GM23248 (cell line): ENCODE measurements at regions not wholly inside any gene's neighbourhood (a gene's known extent, or its start where the extent isn't known, plus 50 kb on each side); places are given as distances from the start of the nearest gene placed in this dataset.

Experiments
- DNase-seq: peaks from one replicate; pipeline ENCODE4 v3.0.0-alpha.2; 2015
- H2AFZ ChIP-seq: fragments of 200-600 bp; sonication (generic); 2 replicates; pipeline ENCODE4 v1.6.1; 2016; ENCODE audit warnings: antibody characterized with exemption
- H3F3A ChIP-seq: fragments of 200-600 bp; sonication (generic); 2 replicates; pipeline ENCODE4 v1.6.1; 2016; ENCODE audit warnings: mild to moderate bottlenecking, antibody characterized with exemption, mixed run types; ENCODE audit not compliant: insufficient read depth
- H3K27ac ChIP-seq: fragments of 200-600 bp; sonication (generic); 2 replicates; pipeline ENCODE4 v1.5.1; 2016; ENCODE audit warnings: mild to moderate bottlenecking
- H3K27me3 ChIP-seq: fragments of 200-600 bp; sonication (generic); replicated peaks from 2 replicates; pipeline ENCODE4 v1.6.1; 2016; ENCODE audit warnings: mild to moderate bottlenecking; ENCODE audit not compliant: insufficient read depth
- H3K36me3 ChIP-seq: fragments of 200-600 bp; sonication (generic); 2 replicates; pipeline ENCODE4 v1.6.1; 2016; ENCODE audit warnings: low read depth, mild to moderate bottlenecking
- H3K4me1 ChIP-seq: fragments of 200-600 bp; sonication (generic); 2 replicates; pipeline ENCODE4 v1.6.1; 2016; ENCODE audit warnings: mild to moderate bottlenecking; ENCODE audit not compliant: insufficient read depth
- H3K4me2 ChIP-seq: fragments of 200-600 bp; sonication (generic); one replicate; pipeline ENCODE4 v1.6.1; 2016; ENCODE audit warnings: mild to moderate bottlenecking; ENCODE audit not compliant: unreplicated experiment
- H3K4me3 ChIP-seq: fragments of 200-600 bp; sonication (generic); 2 replicates; pipeline ENCODE4 v1.5.1; 2016; ENCODE audit warnings: mild to moderate bottlenecking
- H3K79me2 ChIP-seq: fragments of 200-600 bp; sonication (generic); 2 replicates; pipeline ENCODE4 v1.6.1; 2016; ENCODE audit warnings: mild to moderate bottlenecking; ENCODE audit not compliant: insufficient read depth
- H3K9ac ChIP-seq: fragments of 200-600 bp; sonication (generic); 2 replicates; pipeline ENCODE4 v1.6.1; 2016; ENCODE audit warnings: mild to moderate bottlenecking
- H3K9me2 ChIP-seq: fragments of 200-600 bp; sonication (generic); 2 replicates; pipeline ENCODE4 v1.6.1; 2016; ENCODE audit warnings: mixed run types, mild to moderate bottlenecking, moderate library complexity; ENCODE audit not compliant: insufficient read depth
- H3K9me3 ChIP-seq: fragments of 200-600 bp; sonication (generic); one replicate; pipeline ENCODE4 v1.6.1; 2017; ENCODE audit warnings: low read depth
- H4K20me1 ChIP-seq: fragments of 200-600 bp; sonication (generic); 2 replicates; pipeline ENCODE4 v1.6.0; 2016; ENCODE audit not compliant: insufficient read depth
- EZH2 ChIP-seq: fragments of 200-600 bp; sonication (generic); IDR thresholded peaks from 2 replicates; pipeline ENCODE4 v1.6.1; 2018; ENCODE audit warnings: antibody characterized with exemption, mild to moderate bottlenecking; ENCODE audit not compliant: insufficient read depth, poor library complexity, severe bottlenecking
- EZH2phosphoT487 ChIP-seq: fragments of 200-600 bp; sonication (generic); IDR thresholded peaks from 2 replicates; pipeline ENCODE4 v1.6.1; 2018; ENCODE audit warnings: antibody characterized with exemption, moderate library complexity, mild to moderate bottlenecking, low read depth; ENCODE audit not compliant: insufficient read depth
- WGBS, 2 experiments: methylation state at CpG; one replicate each; pipeline ENCODE4 v1.1.6; 2015 to 2017; ENCODE audit warnings: low lambda C conversion rate in 2 of 2, low coverage in 1 of 2; ENCODE audit errors: missing lambda C conversion rate in 2 of 2; 5-methylcytosine and 5-hydroxymethylcytosine counted together
- in situ Hi-C: fragments of 300-500 bp; cut with MboI; formaldehyde crosslinking; loops from 2 replicates; pipeline ENCODE4 v1.15.0; 2020

DNA sequence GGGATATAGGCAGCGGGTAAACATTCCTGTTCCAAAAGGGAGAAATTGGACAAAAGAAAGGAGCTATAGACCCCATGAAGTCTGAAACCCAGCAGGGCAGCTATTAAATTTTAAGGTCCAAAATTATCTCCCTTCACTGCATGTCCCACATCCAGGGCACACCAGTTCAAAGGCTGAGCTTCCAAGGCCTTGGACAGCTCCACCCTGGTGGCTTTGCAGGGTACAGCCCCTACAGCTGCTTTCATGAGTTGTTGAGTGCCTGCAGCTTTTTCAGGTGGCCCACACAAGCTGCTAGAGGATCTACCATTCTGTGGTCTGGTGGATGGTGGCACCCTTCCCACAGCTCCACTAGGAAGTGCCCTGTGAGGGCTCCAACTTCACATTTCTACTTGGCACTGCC, 662.5 kb upstream of the PKN2 start:
- H3K9me2 ChIP-seq, result no peaks in the 10 kb centered on the region
- no peaks in the 10 kb centered on the region for H3K4me1 ChIP-seq
- H3F3A ChIP-seq, result no peaks in the 10 kb centered on the region
- H3K27me3 ChIP-seq, result no peaks in the 10 kb centered on the region
- no peak for DNase-seq
- no peaks in the 10 kb centered on the region for H3K79me2 ChIP-seq
- no peaks in the 10 kb centered on the region for H4K20me1 ChIP-seq
- no peak overlapping the region for H3K9ac ChIP-seq
- no peak overlapping the region for H3K4me2 ChIP-seq
- no peak overlapping the region for H2AFZ ChIP-seq
- in situ Hi-C loops, result no loop called here
- WGBS, 2 experiments, result 47 to 55% methylated on average over 1 of the region's 1 CpG
- no peak overlapping the region for H3K4me3 ChIP-seq
- TF ChIP-seq EZH2 (no peak), EZH2phosphoT487 (no peak)
- H3K36me3 ChIP-seq, result no peaks in the 10 kb centered on the region
- H3K9me3 ChIP-seq, result no peaks in the 10 kb centered on the region
- H3K27ac ChIP-seq, result no peak overlapping the region

DNA sequence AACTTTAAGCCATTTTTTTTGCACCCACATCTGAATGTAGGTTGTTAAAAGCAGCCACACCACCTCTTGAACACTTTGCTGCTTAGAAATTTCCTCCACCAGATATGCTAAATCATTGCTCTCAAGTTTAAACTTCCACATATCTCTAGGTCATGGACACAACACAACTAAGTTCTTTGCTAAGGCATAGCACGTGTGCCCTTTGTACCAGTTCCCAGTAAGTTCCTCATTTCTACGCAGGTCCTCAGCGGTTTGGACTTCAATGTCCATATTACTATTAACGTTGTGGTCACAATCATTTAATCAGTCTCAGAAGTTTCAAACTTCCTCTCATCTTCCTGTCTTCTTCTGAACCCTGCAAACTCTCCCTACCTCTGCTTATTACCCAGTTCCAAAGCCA, 661.6 kb upstream of the PKN2 start:
- no peak for TF ChIP-seq EZH2
- no peak for TF ChIP-seq EZH2phosphoT487
- Histone ChIP-seq H3K4me1 (no peaks in the 10 kb centered on the region), H3F3A (no peaks in the 10 kb centered on the region), H3K27me3 (no peaks in the 10 kb centered on the region), H3K9ac (no peak overlapping the region), H3K27ac (no peak overlapping the region), H4K20me1 (no peaks in the 10 kb centered on the region), H3K36me3 (no peaks in the 10 kb centered on the region), H3K4me3 (no peak overlapping the region), H3K4me2 (no peak overlapping the region), H3K9me2 (no peaks in the 10 kb centered on the region), H3K79me2 (no peaks in the 10 kb centered on the region), H2AFZ (no peak overlapping the region), H3K9me3 (no peaks in the 10 kb centered on the region)
- no peak for DNase-seq
- in situ Hi-C loops, result no loop called here
- 83 to 84% methylated on average over 4 of the region's 4 CpGs for WGBS, 2 experiments

DNA sequence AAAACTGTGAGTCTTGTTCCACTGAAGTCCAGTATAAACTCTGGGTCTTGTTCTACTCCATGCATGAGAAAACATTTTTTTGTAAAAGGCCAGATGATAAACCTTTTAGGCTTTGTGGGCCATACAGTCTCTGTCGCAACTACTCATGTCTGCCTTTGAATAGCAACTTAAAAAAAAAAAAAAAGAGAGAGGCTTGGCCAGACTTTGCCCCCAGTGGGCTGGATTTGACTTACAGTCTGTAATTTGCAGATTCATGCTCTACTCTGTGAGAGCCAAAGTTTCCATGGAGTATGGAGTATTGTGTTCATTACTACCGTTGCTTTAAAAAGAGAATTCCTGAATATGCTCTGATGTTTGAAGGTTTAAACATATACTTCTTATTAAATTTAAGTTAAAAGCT, 654.9 kb upstream of the PKN2 start:
- H3K79me2 ChIP-seq, result no peaks in the 10 kb centered on the region
- H3K36me3 ChIP-seq, result no peaks in the 10 kb centered on the region
- in situ Hi-C loops, result no loop called here
- H3K27ac ChIP-seq, result no peak overlapping the region
- H2AFZ ChIP-seq, result no peak overlapping the region
- H3K4me3 ChIP-seq, result no peak overlapping the region
- H3K9ac ChIP-seq, result no peak overlapping the region
- DNase-seq, result peak; percentile 33
- no peaks in the 10 kb centered on the region for H3K27me3 ChIP-seq
- H3K4me2 ChIP-seq, result no peak overlapping the region
- WGBS, 2 experiments, result 52 to 55% methylated on average over 2 of the region's 2 CpGs
- no peaks in the 10 kb centered on the region for H4K20me1 ChIP-seq
- H3K4me1 ChIP-seq, result no peaks in the 10 kb centered on the region
- no peak for TF ChIP-seq EZH2
- H3F3A ChIP-seq, result no peaks in the 10 kb centered on the region
- H3K9me2 ChIP-seq, result no peaks in the 10 kb centered on the region
- no peaks in the 10 kb centered on the region for H3K9me3 ChIP-seq

DNA sequence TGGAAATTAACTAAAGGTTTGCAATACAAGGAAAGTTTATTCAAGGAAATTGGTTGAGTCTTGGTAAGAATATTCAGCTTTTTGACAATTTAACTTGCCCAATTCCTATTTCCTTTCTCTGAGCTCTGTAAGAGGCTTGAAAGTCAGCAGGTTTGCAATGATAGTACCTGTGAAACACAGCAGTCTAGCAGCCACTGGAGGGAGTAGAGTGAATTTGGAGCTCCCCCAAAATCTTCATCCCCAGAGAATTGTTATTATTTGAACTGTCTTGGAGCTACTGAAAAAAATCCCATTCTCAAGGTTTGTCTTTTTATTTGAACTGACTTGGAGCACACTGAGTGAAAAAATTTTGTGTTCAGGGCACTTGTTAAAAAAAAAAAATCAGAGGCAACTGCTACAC, 654.2 kb upstream of the PKN2 start:
- H3K27ac ChIP-seq, result no peak overlapping the region
- H3K9me2 ChIP-seq, result no peaks in the 10 kb centered on the region
- H4K20me1 ChIP-seq, result no peaks in the 10 kb centered on the region
- no peaks in the 10 kb centered on the region for H3K27me3 ChIP-seq
- TF ChIP-seq EZH2phosphoT487 (no peak), EZH2 (no peak)
- H2AFZ ChIP-seq, result no peak overlapping the region
- H3K4me1 ChIP-seq, result no peaks in the 10 kb centered on the region
- no peaks in the 10 kb centered on the region for H3K36me3 ChIP-seq
- DNase-seq, result no peak
- H3K79me2 ChIP-seq, result no peaks in the 10 kb centered on the region
- no peak overlapping the region for H3K4me2 ChIP-seq
- no peak overlapping the region for H3K4me3 ChIP-seq
- in situ Hi-C loops, result no loop called here
- no peaks in the 10 kb centered on the region for H3F3A ChIP-seq
- no peaks in the 10 kb centered on the region for H3K9me3 ChIP-seq
- no peak overlapping the region for H3K9ac ChIP-seq

DNA sequence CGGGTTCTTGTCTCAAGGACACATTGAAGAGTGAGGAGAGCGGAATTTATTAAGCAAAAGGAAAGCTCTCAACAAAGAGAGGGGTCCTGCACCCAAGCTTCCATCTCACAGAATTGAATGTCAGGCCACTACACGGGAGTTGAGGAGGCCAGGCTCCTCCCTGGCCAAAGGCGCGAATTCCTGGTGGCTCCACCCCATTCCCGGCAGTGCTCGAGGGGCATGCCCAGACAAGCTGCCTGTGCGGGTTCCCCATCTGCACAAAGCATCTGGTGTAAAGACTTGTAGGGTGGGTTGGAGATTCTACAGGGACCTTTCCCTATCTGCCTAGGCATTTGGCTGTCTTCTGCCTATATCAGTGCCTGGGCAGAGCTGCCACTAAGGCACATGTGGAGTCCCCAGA, 648.5 kb upstream of the PKN2 start:
- WGBS, 2 experiments, result 94 to 97% methylated on average over 8 of the region's 8 CpGs
- Histone ChIP-seq H3K27ac (no peak overlapping the region), H2AFZ (no peak overlapping the region), H3K4me2 (no peak overlapping the region), H3K4me1 (no peaks in the 10 kb centered on the region), H3K79me2 (no peaks in the 10 kb centered on the region), H3K27me3 (no peaks in the 10 kb centered on the region), H4K20me1 (no peaks in the 10 kb centered on the region), H3F3A (no peaks in the 10 kb centered on the region), H3K9me3 (peaks cover 4% of the 10 kb centered on the region), H3K9ac (no peak overlapping the region), H3K4me3 (no peak overlapping the region), H3K9me2 (no peaks in the 10 kb centered on the region), H3K36me3 (no peaks in the 10 kb centered on the region)
- in situ Hi-C loops, result no loop called here
- DNase-seq, result no peak
- no peak for TF ChIP-seq EZH2phosphoT487
- no peak for TF ChIP-seq EZH2
